GM19240 (cell line): ENCODE measurements at regions not wholly inside any gene's neighbourhood (a gene's known extent, or its start where the extent isn't known, plus 50 kb on each side); places are given as distances from the start of the nearest gene placed in this dataset.

ENCODE experiments used
- DNase-seq: peaks from one replicate; pipeline ENCODE4 v3.0.0; 2011; ENCODE audit warnings: low spot score; ENCODE audit not compliant: insufficient read length

- no peak for DNase-seq
These were observed 437.3 kb upstream of the TPM1 start for GRCh38 chr15:62605282-62605681.

GRCh38 chr15:62606376-62607113 is 436.0 kb upstream of the TPM1 start:
- no peak for DNase-seq

GRCh38 chr15:62607114-62607462 is 435.5 kb upstream of the TPM1 start:
- DNase-seq = no peak

- no peak for DNase-seq
These were observed 434.9 kb upstream of the TPM1 start for GRCh38 chr15:62607643-62608042.

- DNase-seq = no peak
These were observed 434.2 kb upstream of the TPM1 start for GRCh38 chr15:62608369-62608768.

GRCh38 chr15:62610265-62610869 is 432.2 kb upstream of the TPM1 start:
- no peak for DNase-seq

GRCh38 chr15:62611002-62611401 is 431.5 kb upstream of the TPM1 start:
- DNase-seq = no peak

- DNase-seq = no peak
These were observed 430.3 kb upstream of the TPM1 start for GRCh38 chr15:62612183-62612733.

GRCh38 chr15:62612771-62613170 is 429.8 kb upstream of the TPM1 start:
- DNase-seq = no peak

GRCh38 chr15:62616746-62617145 is 425.8 kb upstream of the TPM1 start:
- no peak for DNase-seq

GRCh38 chr15:62617741-62618140 is 424.8 kb upstream of the TPM1 start:
- no peak for DNase-seq

GRCh38 chr15:62618432-62618831 is 424.1 kb upstream of the TPM1 start:
- no peak for DNase-seq

- no peak for DNase-seq
These were observed 423.6 kb upstream of the TPM1 start for GRCh38 chr15:62618846-62619504.

GRCh38 chr15:62619526-62619925 is 423.0 kb upstream of the TPM1 start:
- no peak for DNase-seq

GRCh38 chr15:62622775-62623174 is 419.8 kb upstream of the TPM1 start:
- no peak for DNase-seq

- DNase-seq = no peak
These were observed 417.8 kb upstream of the TPM1 start for GRCh38 chr15:62624547-62625378.

- no peak for DNase-seq
These were observed 417.0 kb upstream of the TPM1 start for GRCh38 chr15:62625429-62626033.

- DNase-seq = no peak
These were observed 415.6 kb upstream of the TPM1 start for GRCh38 chr15:62626903-62627302.

GRCh38 chr15:62631076-62631724 is 411.3 kb upstream of the TPM1 start:
- DNase-seq = no peak

GRCh38 chr15:62636823-62637573 is 405.5 kb upstream of the TPM1 start:
- DNase-seq = no peak
